ENCODE measurements at regions not wholly inside any gene's neighbourhood (a gene's known extent, or its start where the extent isn't known, plus 50 kb on each side); places are given as distances from the start of the nearest gene placed in this dataset.
"Not testable (repeated sequence)": the region's sequence is repeated elsewhere in the genome, so short reads cannot be mapped to it uniquely, and the experiment has no call there.

DNA sequence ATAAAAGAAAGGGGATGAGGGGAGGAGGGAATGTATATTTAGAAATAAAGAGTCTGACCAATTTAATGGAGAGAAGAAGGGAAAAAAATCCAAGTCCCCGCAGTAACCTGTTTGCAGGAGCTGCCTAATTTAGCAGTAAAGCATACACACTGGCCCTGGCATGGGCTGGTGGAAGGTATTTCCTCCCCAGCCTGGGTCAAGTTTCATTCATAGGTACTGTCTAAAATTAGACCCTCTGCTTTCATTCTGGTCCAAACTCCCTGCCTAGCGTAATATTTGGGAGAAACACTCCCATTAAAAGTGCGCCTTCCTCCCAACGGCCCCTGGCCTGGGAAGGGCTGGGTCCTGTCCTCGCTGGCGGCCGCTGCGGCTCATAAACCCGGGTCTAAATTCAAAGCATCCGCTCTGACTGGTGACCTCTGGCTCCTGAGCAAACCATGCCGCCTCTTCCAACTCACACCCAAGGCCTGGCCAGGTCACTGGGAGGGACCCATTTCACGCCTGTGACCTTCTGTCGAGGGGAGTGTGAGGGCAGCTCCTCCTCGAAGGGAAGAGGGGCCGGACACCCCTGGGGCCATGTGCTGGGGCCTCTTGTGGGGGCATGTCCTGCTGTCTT, 123.2 kb downstream of the FGF18 start:
- no peaks in the 10 kb centered on the region for H3K36me3 ChIP-seq (ENCODE audit: control insufficient read depth, insufficient read depth, low read length)

DNA sequence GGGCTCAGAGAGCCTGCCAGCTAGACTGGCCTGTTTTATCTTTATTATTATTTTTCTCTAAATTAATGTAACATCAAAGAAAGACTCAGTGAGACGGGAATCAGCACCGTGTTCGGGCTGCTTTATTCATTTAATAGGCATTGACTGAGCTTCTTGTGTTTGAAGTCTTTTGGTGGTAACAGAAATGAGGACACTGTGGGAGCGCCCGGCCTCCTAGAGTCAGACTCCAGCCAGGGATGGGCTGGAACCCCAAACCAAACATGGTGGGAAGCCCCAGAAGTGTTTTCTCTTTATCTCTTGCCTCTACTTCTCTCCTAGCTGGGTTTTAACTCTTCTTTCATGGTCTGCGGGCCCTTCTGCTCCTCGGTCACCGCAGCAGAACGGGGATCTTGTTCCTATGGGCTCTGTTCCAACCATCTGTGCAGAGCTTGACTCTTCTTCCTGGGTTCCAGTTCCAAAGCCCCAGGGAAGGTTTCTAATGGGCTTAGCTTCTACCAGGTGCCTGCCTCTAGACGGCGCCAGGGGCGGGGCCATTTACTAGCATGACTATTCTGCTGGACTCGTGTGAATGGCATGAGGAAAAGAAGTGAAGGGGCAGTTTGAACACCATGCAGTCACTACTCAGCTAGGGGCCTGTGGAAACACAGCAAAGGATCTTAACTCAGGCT, 123.8 kb downstream of the FGF18 start:
- WGBS, 2 experiments (ENCODE audit: insufficient coverage in 2 of 2) = 88 to 92% methylated on average over 8 to 13 of the region's 13 CpGs
- no peaks in the 10 kb centered on the region for H3K9me3 ChIP-seq (ENCODE audit: control insufficient read depth, low read length)
- H3K36me3 ChIP-seq (ENCODE audit: control insufficient read depth, insufficient read depth, low read length) = no peaks in the 10 kb centered on the region
- H3K4me1 ChIP-seq (ENCODE audit: control insufficient read depth, insufficient read depth, low read length, poor library complexity, severe bottlenecking) = peaks cover 10% of the 10 kb centered on the region
- H3K4me3 ChIP-seq (ENCODE audit: extremely low read depth, insufficient read depth, low read length, poor library complexity, severe bottlenecking) = no peak overlapping the region
- no peak overlapping the region for H3K27ac ChIP-seq (ENCODE audit: low read depth, low read length, severe bottlenecking)

More for the DNA sequence above, 123.2 kb downstream of the FGF18 start:
- peaks cover 12% of the 10 kb centered on the region for H3K4me1 ChIP-seq (ENCODE audit: control insufficient read depth, insufficient read depth, low read length, poor library complexity, severe bottlenecking)
- no peak overlapping the region for H3K4me3 ChIP-seq (ENCODE audit: extremely low read depth, insufficient read depth, low read length, poor library complexity, severe bottlenecking)
- WGBS, 2 experiments (ENCODE audit: insufficient coverage in 2 of 2) = 89 to 90% methylated on average over 13 to 15 of the region's 15 CpGs
- H3K9me3 ChIP-seq (ENCODE audit: control insufficient read depth, low read length) = no peaks in the 10 kb centered on the region
- H3K27ac ChIP-seq (ENCODE audit: low read depth, low read length, severe bottlenecking) = no peak overlapping the region

DNA sequence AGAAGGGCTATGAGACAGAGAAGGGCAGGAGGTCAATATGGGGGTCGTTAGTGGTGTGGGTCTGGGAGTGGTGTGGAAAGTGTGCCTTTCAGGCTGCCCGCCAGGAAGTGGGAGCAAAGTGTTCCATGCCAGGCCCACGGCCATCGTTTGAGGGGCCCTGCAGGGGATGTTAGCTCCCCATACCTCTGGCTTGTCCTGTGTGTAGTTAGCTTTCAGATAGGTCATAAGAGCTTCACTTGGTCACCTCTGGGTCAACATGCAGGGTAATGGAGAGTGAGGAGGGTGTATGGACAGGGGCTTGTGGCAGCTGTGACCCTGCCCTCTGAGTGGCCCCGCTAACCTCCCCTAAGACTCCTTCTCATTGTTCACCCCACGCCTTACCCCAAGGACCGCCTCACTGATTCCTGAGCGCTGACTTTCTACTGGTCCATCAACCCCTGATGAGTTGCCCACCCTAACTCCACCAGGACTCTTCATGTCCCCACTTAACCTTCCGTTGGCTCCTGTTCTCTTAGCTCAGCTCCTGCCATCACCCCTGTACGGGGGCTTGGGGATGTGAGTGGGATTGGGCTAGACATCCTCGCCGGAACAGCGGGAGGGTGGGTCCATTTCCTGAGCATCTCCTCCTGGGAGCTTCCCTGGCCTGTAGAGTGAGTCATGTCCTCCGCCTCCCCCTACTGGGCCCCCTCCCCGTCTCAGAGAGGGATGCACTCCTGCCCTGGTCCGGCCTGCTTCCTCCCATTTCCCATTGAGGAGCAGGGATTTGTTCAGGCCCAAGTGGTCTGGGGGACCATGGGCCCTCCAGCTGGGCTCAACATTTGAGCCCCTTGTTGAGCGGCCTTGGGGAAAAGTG, 125.7 kb downstream of the FGF18 start:
- Histone ChIP-seq H3K4me3 (ENCODE audit: extremely low read depth, insufficient read depth, low read length, poor library complexity, severe bottlenecking) (no peak overlapping the region), H3K4me1 (ENCODE audit: control insufficient read depth, insufficient read depth, low read length, poor library complexity, severe bottlenecking) (peaks cover 10% of the 10 kb centered on the region), H3K27ac (ENCODE audit: low read depth, low read length, severe bottlenecking) (no peak overlapping the region), H3K9me3 (ENCODE audit: control insufficient read depth, low read length) (no peaks in the 10 kb centered on the region), H3K36me3 (ENCODE audit: control insufficient read depth, insufficient read depth, low read length) (no peaks in the 10 kb centered on the region)
- WGBS, 2 experiments (ENCODE audit: insufficient coverage in 2 of 2) = 78 to 89% methylated on average over 9 to 16 of the region's 17 CpGs

DNA sequence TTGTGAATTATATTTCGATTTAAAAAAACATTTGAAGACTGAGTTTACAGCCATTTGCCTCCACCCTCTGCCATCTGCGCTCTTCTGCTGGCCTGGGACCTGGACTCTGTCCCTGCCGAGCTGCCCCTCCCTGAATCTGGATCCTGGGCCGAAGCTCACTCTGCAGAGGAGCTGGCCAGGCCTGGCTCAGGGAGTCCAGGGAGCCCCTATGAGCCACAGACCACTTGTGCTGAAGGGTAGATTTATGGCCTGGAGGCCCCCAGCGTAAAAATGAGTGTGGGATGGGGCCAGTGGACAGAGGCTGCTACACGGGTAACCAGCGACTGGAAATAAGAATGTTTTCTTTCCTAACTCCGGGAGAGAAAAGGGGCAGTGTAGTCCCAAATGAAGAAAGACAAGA, 129.8 kb downstream of the FGF18 start:
- H3K36me3 ChIP-seq (ENCODE audit: control insufficient read depth, insufficient read depth, low read length) = no peaks in the 10 kb centered on the region
- no peaks in the 10 kb centered on the region for H3K9me3 ChIP-seq (ENCODE audit: control insufficient read depth, low read length)
- no peak overlapping the region for H3K27ac ChIP-seq (ENCODE audit: low read depth, low read length, severe bottlenecking)
- H3K4me1 ChIP-seq (ENCODE audit: control insufficient read depth, insufficient read depth, low read length, poor library complexity, severe bottlenecking) = peaks cover 3% of the 10 kb centered on the region
- H3K4me3 ChIP-seq (ENCODE audit: extremely low read depth, insufficient read depth, low read length, poor library complexity, severe bottlenecking) = no peak overlapping the region
- WGBS, 2 experiments (ENCODE audit: insufficient coverage in 2 of 2) = 85 to 86% methylated on average over 7 of the region's 8 CpGs

DNA sequence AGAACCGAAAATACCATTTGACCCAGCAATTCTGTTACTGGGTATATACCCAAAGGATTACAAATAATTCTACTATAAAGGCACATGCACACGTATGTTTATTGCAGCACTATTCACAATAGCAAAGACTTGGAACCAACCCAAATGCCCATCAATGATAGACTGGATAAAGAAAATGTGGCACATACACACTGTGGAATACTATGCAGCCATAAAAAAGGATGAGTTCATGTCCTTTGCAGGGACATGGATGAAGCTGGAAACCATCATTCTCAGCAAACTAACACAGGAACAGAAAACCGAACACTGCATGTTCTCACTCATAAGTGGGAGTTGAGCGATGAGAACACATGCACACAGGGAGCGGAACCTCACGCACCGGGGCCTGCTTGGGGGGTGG, 134.4 kb downstream of the FGF18 start:
- not testable (repeated sequence) for H3K27ac ChIP-seq (ENCODE audit: low read depth, low read length, severe bottlenecking); H3K36me3 ChIP-seq (ENCODE audit: control insufficient read depth, insufficient read depth, low read length); H3K4me1 ChIP-seq (ENCODE audit: control insufficient read depth, insufficient read depth, low read length, poor library complexity, severe bottlenecking); H3K4me3 ChIP-seq (ENCODE audit: extremely low read depth, insufficient read depth, low read length, poor library complexity, severe bottlenecking); H3K9me3 ChIP-seq (ENCODE audit: control insufficient read depth, low read length)
- WGBS, 2 experiments (ENCODE audit: insufficient coverage in 2 of 2) = 95% methylated on average over 4 of the region's 7 CpGs; no CpG with 5 or more reads in 1 of the 2 experiments

DNA sequence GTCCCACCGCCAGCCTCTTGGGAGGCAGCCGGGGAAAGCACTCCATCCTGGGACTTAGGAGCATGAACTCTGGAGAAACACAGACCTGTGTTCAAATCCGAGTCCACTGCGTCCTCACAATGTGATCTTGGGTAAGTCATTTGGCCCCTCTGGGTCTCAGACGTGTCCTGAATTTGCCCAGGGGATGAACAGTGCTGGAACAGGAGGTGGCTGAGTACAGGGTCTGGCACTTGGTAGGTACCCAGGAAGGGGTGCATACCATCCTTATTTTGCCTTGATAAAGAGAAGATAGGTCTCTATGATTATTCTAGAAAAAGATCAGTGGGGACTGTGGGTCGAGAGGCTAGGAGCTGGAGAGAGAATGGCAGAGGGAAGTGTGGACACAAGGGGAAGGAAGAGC, 135.7 kb downstream of the FGF18 start:
- Histone ChIP-seq H3K36me3 (ENCODE audit: control insufficient read depth, insufficient read depth, low read length) (no peaks in the 10 kb centered on the region), H3K27ac (ENCODE audit: low read depth, low read length, severe bottlenecking) (no peak overlapping the region), H3K4me3 (ENCODE audit: extremely low read depth, insufficient read depth, low read length, poor library complexity, severe bottlenecking) (no peak overlapping the region), H3K4me1 (ENCODE audit: control insufficient read depth, insufficient read depth, low read length, poor library complexity, severe bottlenecking) (no peaks in the 10 kb centered on the region), H3K9me3 (ENCODE audit: control insufficient read depth, low read length) (no peaks in the 10 kb centered on the region)
- WGBS, 2 experiments (ENCODE audit: insufficient coverage in 2 of 2) = 75 to 83% methylated on average over 6 of the region's 6 CpGs

DNA sequence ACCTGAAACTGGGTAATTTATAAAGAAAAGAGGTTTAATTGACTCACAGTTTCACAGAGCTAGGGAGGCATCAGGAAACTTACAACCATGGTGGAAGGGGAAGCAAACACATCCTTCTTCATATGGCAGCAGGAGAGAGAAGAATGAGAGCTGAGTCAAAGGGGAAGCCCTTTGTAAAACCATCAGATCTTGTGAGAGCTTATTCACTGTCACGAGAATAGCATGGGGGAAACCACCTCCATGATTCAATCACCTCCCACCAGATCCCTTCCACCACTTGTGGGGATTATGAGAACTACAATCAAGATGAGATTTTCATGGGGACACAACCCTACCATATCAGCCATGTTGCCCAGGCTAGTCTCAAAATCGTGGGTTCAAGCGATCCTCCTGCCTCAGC, 143.4 kb downstream of the FGF18 start:
- Histone ChIP-seq H3K9me3 (ENCODE audit: control insufficient read depth, low read length) (no peaks in the 10 kb centered on the region), H3K36me3 (ENCODE audit: control insufficient read depth, insufficient read depth, low read length) (no peaks in the 10 kb centered on the region), H3K27ac (ENCODE audit: low read depth, low read length, severe bottlenecking) (no peak overlapping the region), H3K4me3 (ENCODE audit: extremely low read depth, insufficient read depth, low read length, poor library complexity, severe bottlenecking) (no peak overlapping the region), H3K4me1 (ENCODE audit: control insufficient read depth, insufficient read depth, low read length, poor library complexity, severe bottlenecking) (no peaks in the 10 kb centered on the region)
- WGBS, 2 experiments (ENCODE audit: insufficient coverage in 2 of 2) = 100% methylated on average over 1 of the region's 3 CpGs; no CpG with 5 or more reads in 1 of the 2 experiments

DNA sequence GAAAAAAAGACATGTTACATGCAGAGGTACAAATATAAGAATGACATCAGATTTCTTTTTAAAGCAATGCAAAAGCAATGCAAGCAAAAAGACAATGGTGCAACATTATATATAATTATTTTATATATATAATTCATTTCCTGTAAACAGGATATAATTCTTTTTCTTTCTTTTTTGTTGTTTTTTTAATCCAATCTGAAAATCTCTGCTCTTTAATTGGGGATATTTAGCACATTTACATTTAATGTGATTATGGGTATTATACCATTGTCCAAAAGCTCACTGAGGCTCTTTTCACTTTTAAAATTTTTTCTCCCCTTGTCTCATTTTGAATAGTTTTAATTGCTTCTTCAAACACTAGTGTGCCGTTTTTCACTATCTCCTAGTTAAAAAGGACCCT, 148.9 kb downstream of the FGF18 start:
- WGBS, 2 experiments (ENCODE audit: insufficient coverage in 2 of 2) = 100% methylated on average over 1 of the region's 1 CpG; no CpG with 5 or more reads in 1 of the 2 experiments
- H3K4me3 ChIP-seq (ENCODE audit: extremely low read depth, insufficient read depth, low read length, poor library complexity, severe bottlenecking) = no peak overlapping the region
- H3K36me3 ChIP-seq (ENCODE audit: control insufficient read depth, insufficient read depth, low read length) = no peaks in the 10 kb centered on the region
- H3K4me1 ChIP-seq (ENCODE audit: control insufficient read depth, insufficient read depth, low read length, poor library complexity, severe bottlenecking) = no peaks in the 10 kb centered on the region
- H3K27ac ChIP-seq (ENCODE audit: low read depth, low read length, severe bottlenecking) = no peak overlapping the region
- H3K9me3 ChIP-seq (ENCODE audit: control insufficient read depth, low read length) = no peaks in the 10 kb centered on the region

DNA sequence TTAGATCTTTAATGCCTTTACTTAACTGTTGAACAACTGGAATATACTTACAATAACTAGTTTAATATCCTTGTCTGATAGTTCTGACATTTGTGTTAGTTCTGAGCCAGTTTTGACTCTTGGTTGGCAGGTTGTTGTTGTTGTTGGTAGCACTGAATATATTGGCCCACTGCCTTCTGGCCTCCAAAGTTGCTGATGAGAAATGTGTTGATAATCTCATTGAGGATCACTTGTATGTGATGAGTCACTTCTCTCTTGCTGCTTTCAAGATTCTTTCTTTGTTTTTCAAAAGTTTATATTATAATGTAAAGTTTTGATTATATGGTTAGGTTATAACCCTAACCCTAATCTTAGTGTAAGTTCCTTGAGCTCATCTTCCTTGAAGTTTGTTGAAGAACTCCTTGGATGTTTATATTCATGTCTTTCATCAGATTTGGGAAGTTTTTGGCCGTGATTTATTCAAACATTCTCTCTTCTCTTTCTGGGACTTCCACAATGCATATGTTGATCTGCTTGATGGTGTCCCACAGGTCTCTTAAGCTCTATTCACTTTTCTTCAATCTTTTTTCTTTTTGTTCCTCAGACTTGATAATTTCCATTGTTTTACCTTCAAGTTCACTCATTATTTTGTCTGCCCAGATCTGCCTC, 149.7 kb downstream of the FGF18 start:
- Histone ChIP-seq H3K4me1 (ENCODE audit: control insufficient read depth, insufficient read depth, low read length, poor library complexity, severe bottlenecking) (no peaks in the 10 kb centered on the region), H3K27ac (ENCODE audit: low read depth, low read length, severe bottlenecking) (no peak overlapping the region), H3K36me3 (ENCODE audit: control insufficient read depth, insufficient read depth, low read length) (no peaks in the 10 kb centered on the region), H3K4me3 (ENCODE audit: extremely low read depth, insufficient read depth, low read length, poor library complexity, severe bottlenecking) (no peak overlapping the region), H3K9me3 (ENCODE audit: control insufficient read depth, low read length) (no peaks in the 10 kb centered on the region)
- WGBS, 2 experiments (ENCODE audit: insufficient coverage in 2 of 2) = 0% methylated on average over 1 of the region's 1 CpG; no CpG with 5 or more reads in 1 of the 2 experiments

DNA sequence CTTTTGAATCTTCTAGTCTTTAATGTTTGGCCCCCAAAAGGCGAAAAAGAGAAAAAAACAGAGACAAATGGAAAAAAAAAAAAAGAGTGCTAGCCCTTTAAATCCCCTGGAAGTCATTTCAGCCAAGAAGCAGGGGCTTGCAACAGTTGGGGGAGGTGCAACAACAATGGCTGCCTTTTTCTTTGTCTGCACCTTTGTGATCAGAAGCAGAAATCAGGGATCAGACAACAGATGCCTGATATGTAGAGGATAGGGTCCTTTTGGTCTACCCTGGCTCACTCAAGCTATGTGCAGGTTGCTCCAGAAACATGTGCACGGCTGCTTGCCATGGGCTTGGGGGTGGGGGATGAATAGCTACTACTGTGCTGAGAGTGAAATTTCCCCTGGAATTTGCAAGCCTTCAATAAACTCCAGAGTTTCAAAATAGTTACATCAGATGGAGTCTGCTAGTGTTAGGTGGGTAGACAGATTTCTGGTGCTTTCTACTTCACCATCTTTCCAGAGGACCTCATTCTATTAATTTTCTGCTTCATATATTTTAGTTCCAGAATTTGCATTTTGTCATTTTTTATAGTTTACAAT, 150.9 kb downstream of the FGF18 start:
- H3K9me3 ChIP-seq (ENCODE audit: control insufficient read depth, low read length) = no peaks in the 10 kb centered on the region
- no peaks in the 10 kb centered on the region for H3K36me3 ChIP-seq (ENCODE audit: control insufficient read depth, insufficient read depth, low read length)
- H3K4me1 ChIP-seq (ENCODE audit: control insufficient read depth, insufficient read depth, low read length, poor library complexity, severe bottlenecking) = no peaks in the 10 kb centered on the region
- no peak overlapping the region for H3K27ac ChIP-seq (ENCODE audit: low read depth, low read length, severe bottlenecking)
- no peak overlapping the region for H3K4me3 ChIP-seq (ENCODE audit: extremely low read depth, insufficient read depth, low read length, poor library complexity, severe bottlenecking)
- 57% methylated on average over 2 of the region's 2 CpGs for WGBS, 2 experiments (ENCODE audit: insufficient coverage in 2 of 2)

Data from mesodermal cell (in vitro differentiated cells).